ENCODE measurements at regions not wholly inside any gene's neighbourhood (a gene's known extent, or its start where the extent isn't known, plus 50 kb on each side); places are given as distances from the start of the nearest gene placed in this dataset.
A peak's percentile ranks its signal among the peaks of the same experiment; 100 is the strongest.
"Not testable (repeated sequence)": the region's sequence is repeated elsewhere in the genome, so short reads cannot be mapped to it uniquely, and the experiment has no call there.

- ATAC-seq, result no peak
- intact Hi-C loops (cut with DNase I), result no loop called here
- DNase-seq, result no peak
These were observed 818.7 kb downstream of the LTN1 start for GRCh38 chr21:28174006-28174405.

DNA sequence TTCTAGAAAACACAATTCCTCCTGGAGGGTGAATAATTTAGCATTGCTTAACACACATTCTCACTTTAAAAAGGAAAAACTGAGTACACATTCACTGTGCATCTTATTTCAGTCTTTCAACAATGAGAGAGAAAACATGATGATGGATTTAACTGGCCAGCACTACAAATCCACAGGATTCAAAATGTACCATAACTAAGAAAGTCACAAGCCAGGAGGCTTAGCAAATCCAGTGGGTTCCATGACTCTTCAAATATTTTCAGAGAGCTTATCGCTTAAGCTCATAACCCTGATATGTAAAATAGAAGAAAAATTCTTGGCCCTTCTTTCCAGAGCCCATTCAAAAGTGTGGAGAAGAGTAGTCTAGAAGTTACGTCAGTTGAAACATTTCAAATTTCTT is 820.3 kb downstream of the LTN1 start:
- ATAC-seq (no peak), DNase-seq (no peak)
- intact Hi-C loops (cut with DNase I), result no loop called here

DNA sequence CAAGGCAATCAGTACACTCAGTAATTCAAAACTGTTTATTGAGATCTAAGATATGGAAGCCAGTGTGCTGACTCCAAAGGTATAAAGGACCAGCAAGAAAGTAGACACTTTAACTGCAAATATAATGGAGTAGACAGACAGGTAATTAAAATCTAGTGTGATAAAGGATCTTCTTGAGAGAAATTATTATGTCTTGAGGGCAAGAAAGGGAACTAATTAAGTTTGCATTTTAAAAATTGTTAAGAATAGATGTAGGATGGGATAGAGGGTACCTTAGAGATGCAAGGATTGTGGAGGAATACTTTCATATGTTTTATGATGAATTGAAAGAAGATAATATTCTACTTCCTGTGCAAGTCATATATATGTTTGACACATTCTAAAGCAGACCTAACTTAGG is 825.3 kb downstream of the LTN1 start:
- ATAC-seq (no peak), DNase-seq (no peak)
- intact Hi-C loops (cut with DNase I), result no loop called here

- DNase-seq; ATAC-seq; intact Hi-C loops (cut with DNase I): not testable (repeated sequence)
These were observed 828.2 kb downstream of the LTN1 start for GRCh38 chr21:28164519-28164918.

DNA sequence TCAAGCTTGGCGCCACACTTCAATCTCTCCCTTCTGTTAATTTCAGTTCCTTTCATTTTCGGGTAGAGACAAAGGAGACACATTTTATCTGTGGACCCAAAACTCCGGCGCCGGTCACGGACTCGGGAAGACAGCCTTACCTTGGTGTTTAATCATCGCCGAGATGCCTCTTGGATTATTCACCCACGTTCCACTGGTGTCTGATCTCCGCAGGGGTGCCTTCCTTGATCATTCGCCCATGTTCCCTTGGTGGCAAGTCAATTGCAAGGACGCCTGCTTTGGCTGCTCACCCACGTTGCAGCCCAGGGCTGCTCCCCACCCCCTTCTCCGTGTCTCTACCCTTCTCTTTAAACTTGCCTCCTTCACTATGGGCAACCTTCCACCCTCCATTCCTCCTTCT is 830.6 kb downstream of the LTN1 start:
- DNase-seq; intact Hi-C loops (cut with DNase I); ATAC-seq: not testable (repeated sequence)

DNA sequence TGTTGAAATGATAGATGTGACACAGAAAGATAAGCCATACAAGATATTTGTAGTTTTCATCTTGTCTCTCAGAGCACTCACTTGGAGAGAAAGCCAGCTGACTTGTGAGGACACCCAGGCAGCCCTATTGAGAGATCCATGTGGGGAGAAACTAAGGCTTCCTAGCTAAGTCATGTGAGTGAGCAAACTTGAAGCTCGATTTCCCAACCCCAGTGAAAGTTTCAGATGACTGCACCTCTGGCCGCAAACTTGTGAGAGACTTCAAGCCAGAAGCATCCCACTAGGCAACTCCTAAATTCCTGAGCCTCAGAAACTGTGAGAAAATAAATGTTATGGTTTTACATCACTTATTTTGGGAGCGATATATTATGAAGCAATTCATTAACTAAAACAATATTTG is 832.3 kb downstream of the LTN1 start:
- peak in 1 of 2 donors; percentile 37 for ATAC-seq
- no peak for DNase-seq
- intact Hi-C loops (cut with DNase I), result no loop called here

DNA sequence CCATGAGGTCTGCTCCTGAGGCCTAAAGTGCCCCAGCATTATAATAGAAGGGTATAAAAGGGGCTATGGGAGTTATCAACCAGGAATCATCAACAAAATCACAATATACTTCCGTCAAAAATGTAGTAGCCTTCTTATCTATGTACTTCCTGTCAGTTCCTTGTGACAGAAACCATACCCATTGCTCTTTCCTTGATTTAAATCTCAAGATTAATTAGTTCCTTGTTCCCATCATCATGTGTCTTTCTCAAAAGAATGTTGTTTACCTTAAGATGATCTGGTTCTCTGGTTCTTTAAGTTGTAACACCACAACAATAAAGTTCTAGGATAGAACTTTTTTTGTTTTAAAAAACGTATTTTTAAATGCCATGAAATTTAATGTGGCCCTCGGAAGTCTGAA is 833.3 kb downstream of the LTN1 start:
- ATAC-seq (no peak), DNase-seq (no peak)
- intact Hi-C loops (cut with DNase I), result no loop called here

GRCh38 chr21:28156590-28156989 is 836.1 kb downstream of the LTN1 start:
- DNase-seq (no peak), ATAC-seq (no peak)
- intact Hi-C loops (cut with DNase I), result no loop called here

GRCh38 chr21:28154121-28154520 is 838.6 kb downstream of the LTN1 start:
- intact Hi-C loops (cut with DNase I), result no loop called here
- no peak for DNase-seq
- no peak for ATAC-seq

GRCh38 chr21:28152732-28153131 is 839.9 kb downstream of the LTN1 start:
- intact Hi-C loops (cut with DNase I), result no loop called here
- ATAC-seq, result no peak
- DNase-seq, result no peak

GRCh38 chr21:28151758-28152157 is 840.9 kb downstream of the LTN1 start:
- intact Hi-C loops (cut with DNase I), result no loop called here
- ATAC-seq, result no peak
- no peak for DNase-seq

DNA sequence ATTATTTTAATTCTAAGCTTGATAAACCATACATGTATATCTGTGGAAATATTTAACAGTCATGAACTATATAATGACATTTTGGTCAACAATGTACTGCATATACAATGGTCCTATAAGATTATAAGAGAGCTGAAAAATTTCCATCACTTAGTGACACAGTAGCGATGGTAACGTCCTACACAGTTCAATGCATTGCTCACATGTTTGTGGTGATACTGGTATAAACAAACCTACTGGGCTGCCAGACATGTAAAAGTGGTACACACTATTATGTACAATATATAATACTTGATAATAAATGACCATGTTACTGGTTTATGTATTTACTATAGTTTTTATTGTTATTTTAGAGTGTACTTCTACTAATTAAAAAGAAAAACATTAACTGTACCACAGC is 841.9 kb downstream of the LTN1 start:
- ATAC-seq (no peak), DNase-seq (no peak)
- intact Hi-C loops (cut with DNase I), result no loop called here

- ATAC-seq (peak; percentile 74 to 83), DNase-seq (no peak)
- intact Hi-C loops (cut with DNase I), result no loop called here
These were observed 844.1 kb downstream of the LTN1 start for GRCh38 chr21:28148400-28149064.

GRCh38 chr21:28144653-28145052 is 848.0 kb downstream of the LTN1 start:
- DNase-seq (no peak), ATAC-seq (no peak)
- intact Hi-C loops (cut with DNase I), result no loop called here

- ATAC-seq (no peak), DNase-seq (no peak)
- intact Hi-C loops (cut with DNase I), result no loop called here
These were observed 848.6 kb downstream of the LTN1 start for GRCh38 chr21:28144089-28144488.

- peak in 1 of 2 donors; percentile 71 for ATAC-seq
- intact Hi-C loops (cut with DNase I), result no loop called here
These were observed 850.0 kb downstream of the LTN1 start for GRCh38 chr21:28142697-28143096.

GRCh38 chr21:28138272-28138671 is 854.4 kb downstream of the LTN1 start:
- no peak for DNase-seq
- intact Hi-C loops (cut with DNase I), result no loop called here
- ATAC-seq, result no peak

More at GRCh38 chr21:28142697-28143096, 850.0 kb downstream of the LTN1 start:
- no peak for DNase-seq

- DNase-seq, result no peak
- intact Hi-C loops (cut with DNase I), result no loop called here
- no peak for ATAC-seq
These were observed 855.9 kb downstream of the LTN1 start for GRCh38 chr21:28136656-28137255.

DNA sequence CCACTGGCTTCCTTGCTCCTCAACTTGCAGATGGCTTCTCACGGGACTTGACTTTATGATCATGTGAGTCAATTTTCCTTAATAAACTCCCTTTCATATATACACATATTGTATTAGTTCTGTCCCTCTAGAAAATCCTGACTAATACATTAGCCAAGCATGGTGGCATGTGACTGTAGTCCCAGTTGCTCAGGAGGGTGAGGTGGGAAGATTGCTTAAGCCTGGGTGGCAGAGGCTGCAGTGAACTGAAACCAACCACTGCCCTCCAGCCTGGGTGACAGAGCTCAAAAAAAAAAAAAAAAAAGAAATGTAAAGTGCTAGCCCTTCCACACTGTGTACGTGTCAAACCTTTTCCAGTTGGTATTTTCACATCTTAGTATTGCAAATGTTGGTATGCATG is 857.0 kb downstream of the LTN1 start:
- peak; percentile 30 to 34 for ATAC-seq
- no peak for DNase-seq
- intact Hi-C loops (cut with DNase I), result no loop called here

DNA sequence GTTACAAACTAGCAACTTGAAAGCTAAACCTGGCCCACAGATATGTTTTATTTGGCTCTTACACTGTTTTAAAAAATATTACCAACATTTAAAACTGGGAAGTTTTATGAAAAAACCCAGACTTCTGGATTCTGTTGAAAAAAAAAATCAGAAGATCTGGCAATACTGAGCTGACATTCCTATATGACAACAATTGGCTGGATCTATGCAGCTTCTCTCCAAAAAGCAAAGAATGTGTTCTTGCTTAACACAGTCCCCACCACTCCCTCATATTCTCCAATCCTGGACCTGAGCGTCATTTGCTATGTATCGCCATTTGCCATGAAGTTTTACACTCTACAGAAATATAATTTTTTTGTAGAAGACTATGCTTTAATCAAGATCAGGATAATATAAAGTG is 859.6 kb downstream of the LTN1 start:
- ATAC-seq (no peak), DNase-seq (no peak)
- intact Hi-C loops (cut with DNase I), result no loop called here

GRCh38 chr21:28132713-28133112 is 860.0 kb downstream of the LTN1 start:
- intact Hi-C loops (cut with DNase I), result no loop called here

More at GRCh38 chr21:28132713-28133112, 860.0 kb downstream of the LTN1 start:
- no peak for DNase-seq
- ATAC-seq, result no peak

All from left cardiac atrium (tissue), 4 donors.